Smooth muscle cell (in vitro differentiated cells): ENCODE measurements at regions not wholly inside any gene's neighbourhood (a gene's known extent, or its start where the extent isn't known, plus 50 kb on each side); places are given as distances from the start of the nearest gene placed in this dataset.

Source experiments
- DNase-seq: peaks from one replicate; lab custom pipeline; 2025; ENCODE audit not compliant: unreplicated experiment; lab: John Stamatoyannopoulos, UW
- H2AFZ ChIP-seq: fragments of 200-600 bp; sonication (generic); 2 replicates; pipeline ENCODE4 v1.6.0; 2016; ENCODE audit warnings: antibody characterized with exemption, low read depth, mild to moderate bottlenecking
- H3F3A ChIP-seq: fragments of 200-600 bp; sonication (generic); 2 replicates; pipeline ENCODE4 v1.6.0; 2017; ENCODE audit warnings: antibody characterized with exemption, low read depth
- H3K27ac ChIP-seq: fragments of 200-600 bp; sonication (generic); 2 replicates; pipeline ENCODE4 v1.5.1; 2016; ENCODE audit warnings: low read depth, mild to moderate bottlenecking
- H3K27me3 ChIP-seq: fragments of 200-600 bp; sonication (generic); 2 replicates; pipeline ENCODE4 v1.6.1; 2016; ENCODE audit warnings: low read depth, mild to moderate bottlenecking
- H3K36me3 ChIP-seq: fragments of 200-600 bp; sonication (generic); 2 replicates; pipeline ENCODE4 v1.5.1; 2016; ENCODE audit warnings: low read depth
- H3K4me1 ChIP-seq: fragments of 200-600 bp; sonication (generic); 2 replicates; pipeline ENCODE4 v1.5.1; 2016; ENCODE audit warnings: low read depth
- H3K4me2 ChIP-seq: fragments of 200-600 bp; sonication (generic); 2 replicates; pipeline ENCODE4 v1.6.0; 2016; ENCODE audit warnings: mild to moderate bottlenecking
- H3K4me3 ChIP-seq: fragments of 200-600 bp; sonication (generic); 2 replicates; pipeline ENCODE4 v1.5.1; 2016; ENCODE audit warnings: mild to moderate bottlenecking
- H3K79me2 ChIP-seq: fragments of 200-600 bp; sonication (generic); 2 replicates; pipeline ENCODE4 v1.6.0; 2016; ENCODE audit warnings: low read depth, mild to moderate bottlenecking
- H3K9ac ChIP-seq: fragments of 200-600 bp; sonication (generic); 2 replicates; pipeline ENCODE4 v1.6.0; 2016; ENCODE audit warnings: low read depth
- H3K9me3 ChIP-seq: fragments of 200-600 bp; sonication (generic); replicated peaks from 2 replicates; pipeline ENCODE4 v1.5.1; 2016; ENCODE audit warnings: low read depth
- H4K20me1 ChIP-seq: fragments of 200-600 bp; sonication (generic); 2 replicates; pipeline ENCODE4 v1.6.0; 2016; ENCODE audit warnings: low read depth
- WGBS: methylation state at CpG from one replicate; pipeline ENCODE4 v1.1.7; 2016; ENCODE audit warnings: low lambda C conversion rate; 5-methylcytosine and 5-hydroxymethylcytosine counted together
- TF ChIP-seq, protein P1 (sequence below): fragments of 200-600 bp; sonication (generic); IDR thresholded peaks from 2 replicates; pipeline ENCODE4 v1.5.1; 2017; ENCODE audit warnings: borderline replicate concordance, mild to moderate bottlenecking, antibody characterized with exemption; ENCODE audit not compliant: insufficient read depth, poor library complexity, severe bottlenecking

GRCh38 chr2:38163006-38163405 lies 87.1 kb upstream of the CYP1B1 start:
- Histone ChIP-seq H2AFZ (no peak overlapping the region), H3K4me1 (no peaks in the 10 kb centered on the region), H3K27me3 (no peaks in the 10 kb centered on the region), H3K9me3 (no peaks in the 10 kb centered on the region), H3K9ac (no peak overlapping the region), H3K4me2 (no peak overlapping the region), H3K4me3 (no peak overlapping the region), H3K79me2 (no peaks in the 10 kb centered on the region), H4K20me1 (no peaks in the 10 kb centered on the region), H3K36me3 (no peaks in the 10 kb centered on the region), H3K27ac (no peak overlapping the region), H3F3A (no peaks in the 10 kb centered on the region)
- TF ChIP-seq, protein P1, sequence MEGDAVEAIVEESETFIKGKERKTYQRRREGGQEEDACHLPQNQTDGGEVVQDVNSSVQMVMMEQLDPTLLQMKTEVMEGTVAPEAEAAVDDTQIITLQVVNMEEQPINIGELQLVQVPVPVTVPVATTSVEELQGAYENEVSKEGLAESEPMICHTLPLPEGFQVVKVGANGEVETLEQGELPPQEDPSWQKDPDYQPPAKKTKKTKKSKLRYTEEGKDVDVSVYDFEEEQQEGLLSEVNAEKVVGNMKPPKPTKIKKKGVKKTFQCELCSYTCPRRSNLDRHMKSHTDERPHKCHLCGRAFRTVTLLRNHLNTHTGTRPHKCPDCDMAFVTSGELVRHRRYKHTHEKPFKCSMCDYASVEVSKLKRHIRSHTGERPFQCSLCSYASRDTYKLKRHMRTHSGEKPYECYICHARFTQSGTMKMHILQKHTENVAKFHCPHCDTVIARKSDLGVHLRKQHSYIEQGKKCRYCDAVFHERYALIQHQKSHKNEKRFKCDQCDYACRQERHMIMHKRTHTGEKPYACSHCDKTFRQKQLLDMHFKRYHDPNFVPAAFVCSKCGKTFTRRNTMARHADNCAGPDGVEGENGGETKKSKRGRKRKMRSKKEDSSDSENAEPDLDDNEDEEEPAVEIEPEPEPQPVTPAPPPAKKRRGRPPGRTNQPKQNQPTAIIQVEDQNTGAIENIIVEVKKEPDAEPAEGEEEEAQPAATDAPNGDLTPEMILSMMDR: no peak
- 95% methylated on average over 3 of the region's 3 CpGs for WGBS
- DNase-seq: no peak

DNA sequence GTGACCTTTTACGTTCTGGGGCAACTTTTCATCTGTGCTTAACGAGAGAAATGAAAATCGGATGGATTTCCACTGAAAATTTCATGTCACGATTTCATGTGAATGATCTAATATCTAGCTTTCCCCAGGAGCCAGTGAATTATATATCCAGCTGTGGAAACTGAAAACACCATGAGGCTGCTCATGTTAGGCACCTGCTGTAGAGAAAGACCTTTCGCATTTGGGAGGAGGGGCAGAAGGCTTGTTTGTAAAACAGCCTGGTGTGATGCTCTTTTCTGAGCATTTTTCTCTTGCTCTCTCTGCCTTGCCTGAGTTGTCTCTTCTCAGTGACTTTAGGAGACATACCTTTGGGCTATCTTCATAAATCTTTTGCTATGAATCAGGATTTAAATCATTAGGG lies 84.6 kb upstream of the CYP1B1 start:
- Histone ChIP-seq H2AFZ (no peak overlapping the region), H3K27me3 (no peaks in the 10 kb centered on the region), H3K27ac (no peak overlapping the region), H3K9ac (no peak overlapping the region), H3K9me3 (no peaks in the 10 kb centered on the region), H3K4me2 (no peak overlapping the region), H3K4me1 (no peaks in the 10 kb centered on the region), H3F3A (no peaks in the 10 kb centered on the region), H3K79me2 (no peaks in the 10 kb centered on the region), H3K4me3 (no peak overlapping the region), H4K20me1 (no peaks in the 10 kb centered on the region), H3K36me3 (no peaks in the 10 kb centered on the region)
- WGBS: 98% methylated on average over 5 of the region's 5 CpGs
- no peak for DNase-seq
- TF ChIP-seq, protein P1: no peak

DNA sequence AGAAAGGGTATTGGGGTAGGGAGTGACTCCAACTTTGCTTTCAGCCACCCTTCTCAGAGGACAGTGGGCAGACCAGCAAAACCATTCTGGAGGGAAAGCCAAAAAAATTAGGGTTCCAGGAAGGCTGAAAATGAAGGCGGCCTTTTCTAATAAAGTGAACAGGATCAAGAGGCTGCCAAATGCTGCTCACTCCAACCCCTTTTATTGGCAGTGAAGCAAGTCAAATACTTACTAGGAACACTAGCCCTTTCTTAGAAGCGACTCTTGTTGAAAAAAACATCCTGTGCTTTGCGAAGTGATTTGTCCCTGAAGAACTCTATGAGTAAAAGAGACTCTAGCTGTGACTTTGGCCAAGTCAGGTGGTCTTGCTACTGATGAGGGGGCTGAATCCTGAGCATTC lies 83.6 kb upstream of the CYP1B1 start:
- DNase-seq: no peak
- Histone ChIP-seq H3K27ac (no peak overlapping the region), H3K36me3 (no peaks in the 10 kb centered on the region), H2AFZ (no peak overlapping the region), H3K4me3 (no peak overlapping the region), H3F3A (no peaks in the 10 kb centered on the region), H3K4me2 (no peak overlapping the region), H4K20me1 (no peaks in the 10 kb centered on the region), H3K27me3 (no peaks in the 10 kb centered on the region), H3K4me1 (no peaks in the 10 kb centered on the region), H3K79me2 (no peaks in the 10 kb centered on the region), H3K9ac (no peak overlapping the region), H3K9me3 (no peaks in the 10 kb centered on the region)
- TF ChIP-seq, protein P1: no peak
- 90% methylated on average over 3 of the region's 3 CpGs for WGBS

GRCh38 chr2:38159191-38159590 lies 83.2 kb upstream of the CYP1B1 start:
- no peaks in the 10 kb centered on the region for H4K20me1 ChIP-seq
- H3K27me3 ChIP-seq: no peaks in the 10 kb centered on the region
- H3F3A ChIP-seq: no peaks in the 10 kb centered on the region
- H3K4me1 ChIP-seq: no peaks in the 10 kb centered on the region
- over 99% methylated on average over 6 of the region's 6 CpGs for WGBS
- H3K27ac ChIP-seq: no peak overlapping the region
- H3K9ac ChIP-seq: no peak overlapping the region
- H2AFZ ChIP-seq: no peak overlapping the region
- no peak for DNase-seq
- TF ChIP-seq, protein P1: no peak
- H3K79me2 ChIP-seq: no peaks in the 10 kb centered on the region
- H3K4me2 ChIP-seq: no peak overlapping the region
- no peaks in the 10 kb centered on the region for H3K36me3 ChIP-seq
- no peaks in the 10 kb centered on the region for H3K9me3 ChIP-seq
- H3K4me3 ChIP-seq: no peak overlapping the region
